HG03045 (cell line): ENCODE measurements at regions not wholly inside any gene's neighbourhood (a gene's known extent, or its start where the extent isn't known, plus 50 kb on each side); places are given as distances from the start of the nearest gene placed in this dataset.

ENCODE experiments used
- ATAC-seq: cut with Tn5 transposase; IDR thresholded peaks from one replicate; pipeline ENCODE4 v1.9.1; 2021; ENCODE audit warnings: mild to moderate bottlenecking, moderate library complexity; ENCODE audit not compliant: unreplicated experiment

DNA sequence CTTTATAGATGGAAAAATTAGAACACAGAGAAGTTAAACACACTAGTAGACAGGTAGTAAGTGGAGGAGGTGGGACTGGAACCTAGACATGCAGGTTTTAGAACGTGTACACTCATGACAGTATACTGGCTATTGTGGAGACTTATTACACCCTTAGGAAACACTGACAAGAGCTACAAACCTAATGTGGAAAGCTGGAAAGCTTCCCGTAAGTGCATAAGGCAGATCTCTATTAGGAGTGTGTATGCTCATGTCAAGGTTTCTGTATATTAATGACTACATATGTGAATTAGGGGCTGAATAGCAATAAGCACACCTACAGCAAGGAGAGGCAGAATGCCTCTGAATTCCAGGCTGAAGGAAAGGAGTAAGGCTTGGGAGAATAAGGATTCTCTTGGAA is 82.6 kb upstream of the SLC24A5 start:
- ATAC-seq: no peak

DNA sequence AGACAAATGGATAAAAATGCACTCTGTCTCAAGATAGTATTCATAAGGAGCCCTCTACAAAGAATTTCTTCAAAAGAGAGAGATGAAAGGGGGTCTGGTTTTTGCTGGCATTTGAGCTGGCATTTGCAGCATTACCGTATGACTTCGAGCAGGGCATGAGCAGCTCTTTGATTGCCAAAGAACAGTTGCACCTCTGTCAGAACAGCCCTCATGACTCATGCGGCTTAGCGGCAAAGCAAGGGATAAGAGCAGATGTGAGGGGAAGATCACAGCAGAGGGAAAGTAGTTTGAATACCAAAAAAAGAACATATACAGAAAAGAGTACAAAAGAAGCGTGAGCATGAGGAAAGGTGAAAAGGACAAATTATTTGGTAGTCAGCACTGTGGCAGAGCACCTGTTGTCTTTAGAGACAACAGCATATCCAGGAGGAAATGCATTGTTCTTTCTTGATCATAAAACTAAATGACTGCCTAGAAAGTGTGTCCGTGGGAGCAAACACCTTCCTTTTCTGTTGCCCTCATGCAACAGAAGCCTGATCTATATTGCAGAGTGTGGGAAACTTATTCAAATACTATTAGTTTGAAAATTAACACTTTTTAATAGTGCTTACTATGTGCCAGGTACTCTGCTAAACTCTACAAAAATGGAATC is 80.5 kb upstream of the SLC24A5 start:
- ATAC-seq: no peak

- ATAC-seq: no peak
These were observed 79.3 kb upstream of the SLC24A5 start for GRCh38 chr15:48041454-48041853.

GRCh38 chr15:48046813-48047438 is 73.9 kb upstream of the SLC24A5 start:
- no peak for ATAC-seq

DNA sequence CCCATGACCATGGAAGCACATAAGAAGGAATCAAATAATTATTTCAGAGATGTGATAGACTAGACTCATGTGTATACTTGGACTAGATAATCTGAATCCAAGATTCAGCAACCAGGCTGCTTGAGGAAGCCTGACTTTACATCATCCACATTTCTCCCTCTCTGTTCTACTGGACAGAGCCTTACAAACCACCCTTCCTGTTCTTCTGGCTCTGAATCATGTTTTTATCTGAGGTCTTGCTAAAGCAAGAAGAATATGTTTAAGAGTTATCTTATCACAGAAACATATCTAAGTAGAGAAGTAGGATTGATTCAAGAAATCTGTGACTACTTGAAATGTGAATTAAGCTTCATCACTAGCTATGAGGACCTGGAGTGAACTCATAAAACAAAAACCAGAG is 71.1 kb upstream of the SLC24A5 start:
- no peak for ATAC-seq

DNA sequence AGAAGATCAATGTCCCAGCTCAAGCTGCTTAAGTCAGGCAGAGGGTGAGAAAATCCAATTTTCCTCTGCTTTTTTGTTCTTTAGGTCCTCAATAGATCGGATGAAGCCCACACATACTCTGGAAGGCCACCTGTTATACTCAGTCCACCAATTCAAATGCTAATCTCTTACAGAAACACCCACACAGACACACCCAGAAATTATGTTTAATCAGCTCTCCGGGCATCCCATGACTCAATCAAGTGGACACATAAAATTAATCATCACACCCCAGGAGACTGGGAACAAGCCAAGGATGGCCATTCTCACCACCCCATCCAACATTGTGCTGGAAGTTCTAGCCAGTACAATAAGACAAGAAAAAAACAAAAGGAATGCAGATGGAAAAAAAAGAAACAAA is 67.8 kb upstream of the SLC24A5 start:
- no peak for ATAC-seq

DNA sequence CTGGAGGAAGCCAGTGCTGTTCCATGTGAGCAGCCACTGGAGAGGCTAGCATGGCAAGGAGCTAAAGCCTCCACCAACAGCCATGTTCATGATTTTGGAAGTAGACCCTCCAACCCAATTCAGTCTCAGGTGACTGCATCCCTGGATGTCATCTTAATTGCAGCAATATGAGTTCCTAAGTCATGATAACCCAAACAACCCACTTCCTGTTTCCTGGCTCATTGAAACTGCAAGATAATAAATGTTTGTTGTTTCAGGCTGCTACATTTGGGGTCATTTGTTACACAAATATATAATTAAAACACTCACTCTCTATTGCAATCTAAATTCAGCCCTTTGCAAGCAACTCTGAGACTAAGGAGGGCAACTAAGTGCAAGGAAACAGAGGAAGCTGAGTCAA is 62.4 kb upstream of the SLC24A5 start:
- no peak for ATAC-seq

- no peak for ATAC-seq
These were observed 61.0 kb upstream of the SLC24A5 start for GRCh38 chr15:48059791-48060190.

GRCh38 chr15:48060396-48060795 is 60.4 kb upstream of the SLC24A5 start:
- ATAC-seq: no peak

- no peak for ATAC-seq
These were observed 59.2 kb upstream of the SLC24A5 start for GRCh38 chr15:48061605-48062004.

DNA sequence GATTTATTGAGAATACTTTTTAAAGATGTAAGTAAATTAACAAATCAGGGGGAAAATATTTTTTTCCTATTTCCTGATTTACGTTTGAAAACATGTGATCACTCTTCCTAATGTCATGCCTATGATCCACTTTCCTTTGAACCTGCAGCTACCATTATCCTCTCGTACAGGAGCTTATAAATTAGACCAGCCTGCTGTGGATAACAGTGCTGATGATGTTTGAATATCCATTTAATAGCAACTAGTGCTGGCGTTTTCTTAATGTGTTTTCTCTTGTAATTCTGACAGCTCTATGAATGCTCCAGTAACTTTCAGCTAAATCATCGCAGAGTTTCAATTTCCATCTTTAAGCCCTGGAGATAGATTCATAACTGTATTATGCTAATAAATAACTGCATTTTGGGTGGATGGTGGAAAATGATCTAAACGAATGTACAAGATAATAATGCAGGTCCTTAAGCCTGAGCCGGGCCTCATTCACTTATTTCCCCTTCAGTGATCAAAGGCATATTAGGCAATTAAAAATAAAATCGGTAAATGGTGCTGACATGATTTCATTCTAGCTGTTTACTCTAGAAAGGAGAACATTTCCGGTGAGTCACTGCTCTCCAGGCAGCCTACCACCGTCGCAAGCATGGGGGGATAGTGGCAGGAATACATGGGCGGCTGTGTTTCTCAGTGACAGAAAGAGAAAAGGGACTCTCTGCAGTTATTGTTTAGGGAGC is 58.5 kb upstream of the SLC24A5 start:
- no peak for ATAC-seq

DNA sequence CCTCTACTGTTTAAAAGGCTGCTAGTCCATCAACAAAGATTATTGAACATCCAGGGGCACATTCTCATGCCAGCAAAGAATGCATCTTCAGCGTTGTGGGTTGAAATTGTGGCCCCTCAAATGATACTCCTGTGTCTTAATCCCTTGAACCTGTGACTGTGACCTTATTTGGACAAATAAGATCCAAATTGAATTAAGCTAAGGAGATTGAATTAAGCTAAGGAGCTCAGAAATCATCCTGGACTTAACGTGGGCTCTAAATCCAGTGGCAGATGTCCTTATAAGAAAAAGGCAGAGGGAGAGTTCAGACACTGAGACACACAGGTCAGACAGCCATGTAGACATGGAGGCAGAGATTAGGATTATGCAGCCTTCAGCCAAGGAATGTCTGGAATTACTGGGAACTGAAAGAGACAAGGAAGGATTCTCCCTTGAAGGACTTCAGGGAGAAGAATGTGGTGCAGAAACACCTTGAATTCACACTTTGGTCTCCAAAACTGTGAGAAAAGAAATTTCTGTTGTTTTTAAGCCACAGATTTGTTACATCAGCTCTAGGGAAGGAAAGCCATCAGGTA is 57.3 kb upstream of the SLC24A5 start:
- ATAC-seq: no peak

DNA sequence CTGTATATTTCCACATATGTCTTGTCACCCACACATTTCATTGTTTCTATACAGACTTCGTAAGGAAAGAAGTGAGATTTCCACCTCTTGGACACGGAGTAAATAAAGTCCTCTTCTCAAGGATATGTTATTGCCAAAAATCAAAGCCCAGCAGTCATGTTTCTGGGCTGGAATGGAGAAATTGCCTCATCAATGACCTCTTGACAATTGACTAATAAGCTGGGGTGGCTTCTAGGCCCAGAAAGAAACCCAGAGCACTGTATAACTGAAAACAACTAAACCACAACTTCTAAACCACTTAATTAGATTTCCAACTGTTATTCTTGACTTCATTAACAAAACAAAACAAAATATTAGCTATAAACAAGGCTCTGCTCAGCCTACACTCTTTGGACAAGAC is 56.4 kb upstream of the SLC24A5 start:
- ATAC-seq: no peak

- no peak for ATAC-seq
These were observed 54.3 kb upstream of the SLC24A5 start for GRCh38 chr15:48066456-48066855.
